ENCODE measurements at regions not wholly inside any gene's neighbourhood (a gene's known extent, or its start where the extent isn't known, plus 50 kb on each side); places are given as distances from the start of the nearest gene placed in this dataset.

DNA sequence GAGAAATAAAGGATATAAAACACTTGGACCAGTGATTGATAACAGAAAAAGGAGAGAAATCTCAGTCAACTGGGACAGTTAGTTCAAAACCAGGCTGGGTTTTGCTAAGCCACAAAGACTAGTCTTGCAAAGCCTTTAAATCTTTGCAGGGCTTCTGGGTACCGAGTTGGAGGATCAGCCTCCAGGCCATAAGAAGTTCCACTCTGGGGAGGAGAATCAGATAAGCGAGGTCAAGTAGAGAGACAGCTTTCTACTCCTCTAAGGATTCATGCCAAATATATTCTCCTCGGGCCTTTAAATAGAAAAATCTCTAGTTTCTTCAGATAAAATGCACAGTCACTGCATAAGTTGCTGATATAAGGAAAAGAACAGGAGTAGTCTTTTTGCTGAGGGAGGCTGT lies 92.7 kb downstream of the MFAP3L start:
- TF ChIP-seq BCL11A (tag by site-specific recombination; IDR thresholded peaks at IDR 0.05; ENCODE audit: low read depth) (no peak), ZNF416 (tag by site-specific recombination; IDR thresholded peaks at IDR 0.05) (no peak), ZNF311 (tag by site-specific recombination; IDR thresholded peaks at IDR 0.05; ENCODE audit: borderline replicate concordance) (no peak)
- TF ChIP-seq, protein P1, sequence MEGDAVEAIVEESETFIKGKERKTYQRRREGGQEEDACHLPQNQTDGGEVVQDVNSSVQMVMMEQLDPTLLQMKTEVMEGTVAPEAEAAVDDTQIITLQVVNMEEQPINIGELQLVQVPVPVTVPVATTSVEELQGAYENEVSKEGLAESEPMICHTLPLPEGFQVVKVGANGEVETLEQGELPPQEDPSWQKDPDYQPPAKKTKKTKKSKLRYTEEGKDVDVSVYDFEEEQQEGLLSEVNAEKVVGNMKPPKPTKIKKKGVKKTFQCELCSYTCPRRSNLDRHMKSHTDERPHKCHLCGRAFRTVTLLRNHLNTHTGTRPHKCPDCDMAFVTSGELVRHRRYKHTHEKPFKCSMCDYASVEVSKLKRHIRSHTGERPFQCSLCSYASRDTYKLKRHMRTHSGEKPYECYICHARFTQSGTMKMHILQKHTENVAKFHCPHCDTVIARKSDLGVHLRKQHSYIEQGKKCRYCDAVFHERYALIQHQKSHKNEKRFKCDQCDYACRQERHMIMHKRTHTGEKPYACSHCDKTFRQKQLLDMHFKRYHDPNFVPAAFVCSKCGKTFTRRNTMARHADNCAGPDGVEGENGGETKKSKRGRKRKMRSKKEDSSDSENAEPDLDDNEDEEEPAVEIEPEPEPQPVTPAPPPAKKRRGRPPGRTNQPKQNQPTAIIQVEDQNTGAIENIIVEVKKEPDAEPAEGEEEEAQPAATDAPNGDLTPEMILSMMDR (tag by site-specific recombination; IDR thresholded peaks at IDR 0.05) = no peak
- TF ChIP-seq, protein P2, sequence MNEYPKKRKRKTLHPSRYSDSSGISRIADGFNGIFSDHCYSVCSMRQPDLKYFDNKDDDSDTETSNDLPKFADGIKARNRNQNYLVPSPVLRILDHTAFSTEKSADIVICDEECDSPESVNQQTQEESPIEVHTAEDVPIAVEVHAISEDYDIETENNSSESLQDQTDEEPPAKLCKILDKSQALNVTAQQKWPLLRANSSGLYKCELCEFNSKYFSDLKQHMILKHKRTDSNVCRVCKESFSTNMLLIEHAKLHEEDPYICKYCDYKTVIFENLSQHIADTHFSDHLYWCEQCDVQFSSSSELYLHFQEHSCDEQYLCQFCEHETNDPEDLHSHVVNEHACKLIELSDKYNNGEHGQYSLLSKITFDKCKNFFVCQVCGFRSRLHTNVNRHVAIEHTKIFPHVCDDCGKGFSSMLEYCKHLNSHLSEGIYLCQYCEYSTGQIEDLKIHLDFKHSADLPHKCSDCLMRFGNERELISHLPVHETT (tag by site-specific recombination; IDR thresholded peaks at IDR 0.05) = no peak
